Osteoblast (primary cell): ENCODE measurements at regions not wholly inside any gene's neighbourhood (a gene's known extent, or its start where the extent isn't known, plus 50 kb on each side); places are given as distances from the start of the nearest gene placed in this dataset.
A peak's percentile ranks its signal among the peaks of the same experiment; 100 is the strongest.

Experiments
- DNase-seq: peaks from one replicate; pipeline ENCODE4 v3.0.0; 2011; ENCODE audit warnings: low spot score, mixed read lengths; ENCODE audit not compliant: insufficient read length; ENCODE audit errors: missing footprints
- H2AFZ ChIP-seq: 2 replicates; pipeline ENCODE4 v1.6.0; 2011; ENCODE audit warnings: mild to moderate bottlenecking, low read length
- H3K27ac ChIP-seq: 2 replicates; pipeline ENCODE4 v1.5.1; 2011; ENCODE audit warnings: mild to moderate bottlenecking, low read depth, low read length, moderate library complexity
- H3K27me3 ChIP-seq: 2 replicates; pipeline ENCODE4 v1.6.0; 2012; ENCODE audit warnings: mild to moderate bottlenecking, control low read depth, inconsistent platforms, low read length, moderate library complexity; ENCODE audit not compliant: insufficient read depth
- H3K36me3 ChIP-seq: 2 replicates; pipeline ENCODE4 v1.5.1; 2011; ENCODE audit warnings: mild to moderate bottlenecking, low read length, control low read depth, moderate library complexity; ENCODE audit not compliant: insufficient read depth
- H3K4me1 ChIP-seq: 2 replicates; pipeline ENCODE4 v1.5.1; 2011; ENCODE audit warnings: mild to moderate bottlenecking, low read length, control low read depth, moderate library complexity; ENCODE audit not compliant: insufficient read depth
- H3K4me2 ChIP-seq: 2 replicates; pipeline ENCODE4 v1.6.0; 2011; ENCODE audit warnings: mild to moderate bottlenecking, low read length; ENCODE audit not compliant: insufficient read depth
- H3K4me3 ChIP-seq: fragments of 200-600 bp; sonication (generic); 3 replicates; pipeline ENCODE4 v1.5.1; 2012; ENCODE audit warnings: mild to moderate bottlenecking, low read length, inconsistent platforms; ENCODE audit not compliant: insufficient read depth
- H3K79me2 ChIP-seq: 2 replicates; pipeline ENCODE4 v1.6.0; 2012; ENCODE audit warnings: mild to moderate bottlenecking, low read length, control low read depth, inconsistent platforms; ENCODE audit not compliant: insufficient read depth
- H3K9me3 ChIP-seq: 2 replicates; pipeline ENCODE4 v1.5.1; 2011; ENCODE audit warnings: low read depth, low read length, control low read depth
- H4K20me1 ChIP-seq: 2 replicates; pipeline ENCODE4 v1.6.0; 2012; ENCODE audit warnings: mild to moderate bottlenecking, low read length, control low read depth; ENCODE audit not compliant: insufficient read depth
- TF ChIP-seq, protein P1 (sequence below): IDR thresholded peaks from 2 replicates; pipeline ENCODE4 v1.5.1; 2011; ENCODE audit warnings: mild to moderate bottlenecking, low read depth, low read length, moderate library complexity; ENCODE audit errors: extremely low read depth

DNA sequence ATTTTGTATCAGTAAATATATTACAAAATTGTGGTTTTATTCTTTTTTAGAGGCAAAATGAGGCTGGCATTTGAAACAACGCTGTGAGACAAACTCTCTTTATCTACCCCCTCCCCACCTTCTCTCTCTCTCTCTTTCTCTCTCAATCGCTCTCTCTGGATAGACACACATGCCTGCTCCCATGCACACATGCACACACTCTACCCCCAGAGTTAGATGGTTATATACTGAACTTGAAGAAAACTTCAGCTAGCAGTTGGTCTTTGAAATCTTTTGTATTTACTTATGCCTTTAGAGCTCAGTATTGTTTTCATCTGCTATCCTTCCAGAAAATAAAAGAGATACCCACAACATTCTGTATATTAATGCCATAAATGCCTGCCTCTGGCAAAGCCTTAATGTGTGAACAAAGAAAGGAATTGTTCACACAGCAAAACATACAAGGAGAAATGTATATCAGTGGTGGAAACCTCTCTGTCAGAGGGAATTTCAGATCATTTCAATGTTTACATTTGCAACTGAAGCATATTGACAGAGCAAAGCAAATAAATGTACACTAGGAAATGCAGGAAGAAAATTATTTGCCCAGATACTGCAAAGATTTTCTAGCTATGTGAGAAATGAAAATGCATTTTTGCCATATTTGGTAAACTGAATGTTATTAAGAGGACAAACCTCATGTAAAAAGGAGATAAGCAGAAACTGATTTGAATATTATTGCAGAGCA lies 217.0 kb upstream of the UBE2E3 start:
- TF ChIP-seq, protein P1, sequence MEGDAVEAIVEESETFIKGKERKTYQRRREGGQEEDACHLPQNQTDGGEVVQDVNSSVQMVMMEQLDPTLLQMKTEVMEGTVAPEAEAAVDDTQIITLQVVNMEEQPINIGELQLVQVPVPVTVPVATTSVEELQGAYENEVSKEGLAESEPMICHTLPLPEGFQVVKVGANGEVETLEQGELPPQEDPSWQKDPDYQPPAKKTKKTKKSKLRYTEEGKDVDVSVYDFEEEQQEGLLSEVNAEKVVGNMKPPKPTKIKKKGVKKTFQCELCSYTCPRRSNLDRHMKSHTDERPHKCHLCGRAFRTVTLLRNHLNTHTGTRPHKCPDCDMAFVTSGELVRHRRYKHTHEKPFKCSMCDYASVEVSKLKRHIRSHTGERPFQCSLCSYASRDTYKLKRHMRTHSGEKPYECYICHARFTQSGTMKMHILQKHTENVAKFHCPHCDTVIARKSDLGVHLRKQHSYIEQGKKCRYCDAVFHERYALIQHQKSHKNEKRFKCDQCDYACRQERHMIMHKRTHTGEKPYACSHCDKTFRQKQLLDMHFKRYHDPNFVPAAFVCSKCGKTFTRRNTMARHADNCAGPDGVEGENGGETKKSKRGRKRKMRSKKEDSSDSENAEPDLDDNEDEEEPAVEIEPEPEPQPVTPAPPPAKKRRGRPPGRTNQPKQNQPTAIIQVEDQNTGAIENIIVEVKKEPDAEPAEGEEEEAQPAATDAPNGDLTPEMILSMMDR: no peak
- Histone ChIP-seq H3K9me3 (no peaks in the 10 kb centered on the region), H4K20me1 (no peaks in the 10 kb centered on the region), H3K4me2 (no peak overlapping the region), H3K36me3 (no peaks in the 10 kb centered on the region), H3K4me3 (no peak overlapping the region), H3K4me1 (peaks cover 3% of the 10 kb centered on the region), H2AFZ (peak overlapping the region; percentile 25), H3K27me3 (no peaks in the 10 kb centered on the region), H3K79me2 (no peaks in the 10 kb centered on the region), H3K27ac (no peak overlapping the region)
- no peak for DNase-seq

DNA sequence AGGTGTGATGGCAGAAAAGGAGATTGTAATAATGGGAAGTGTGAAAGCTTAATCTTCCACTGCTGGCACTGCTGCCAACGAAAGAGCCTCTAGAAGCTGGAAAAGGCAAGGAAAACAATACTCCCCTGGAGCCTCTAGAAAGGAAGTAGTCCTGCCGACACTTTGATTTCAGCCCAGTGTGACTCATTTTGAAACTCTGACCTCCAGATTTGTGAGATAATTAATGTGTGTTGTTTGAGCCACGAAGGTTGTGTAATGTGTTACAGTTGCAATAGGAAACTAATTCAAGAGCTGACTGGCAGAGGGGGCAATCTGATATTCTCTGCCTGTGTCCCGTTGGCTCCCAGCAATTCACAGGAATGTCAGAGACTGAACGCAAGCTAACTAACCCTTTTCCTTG lies 219.2 kb upstream of the UBE2E3 start:
- peak overlapping the region; percentile 26 for H2AFZ ChIP-seq
- H3K4me1 ChIP-seq: peaks cover 3% of the 10 kb centered on the region
- H3K27ac ChIP-seq: no peak overlapping the region
- TF ChIP-seq, protein P1: no peak
- H3K79me2 ChIP-seq: no peaks in the 10 kb centered on the region
- H3K36me3 ChIP-seq: no peaks in the 10 kb centered on the region
- no peaks in the 10 kb centered on the region for H4K20me1 ChIP-seq
- DNase-seq: no peak
- H3K4me2 ChIP-seq: no peak overlapping the region
- no peak overlapping the region for H3K4me3 ChIP-seq
- H3K9me3 ChIP-seq: no peaks in the 10 kb centered on the region
- no peaks in the 10 kb centered on the region for H3K27me3 ChIP-seq

DNA sequence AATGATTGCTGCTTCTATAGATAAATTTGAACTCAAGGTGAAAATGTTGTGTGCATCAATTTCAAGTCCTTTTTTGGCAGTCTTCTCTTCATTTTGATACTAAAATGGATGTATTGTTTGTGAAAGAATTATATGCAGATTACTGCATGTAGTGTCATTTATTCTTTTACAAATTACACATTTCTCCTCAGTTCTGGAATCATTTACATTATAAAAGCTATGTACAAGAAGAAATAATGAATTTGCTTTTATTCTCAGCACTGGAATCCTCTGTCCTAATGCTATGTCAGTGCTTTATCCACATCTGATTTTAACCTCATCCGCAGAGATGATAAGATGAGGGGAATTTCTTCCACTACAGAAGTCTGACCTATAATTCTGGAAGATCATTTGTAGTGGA lies 220.8 kb upstream of the UBE2E3 start:
- no peak overlapping the region for H3K4me2 ChIP-seq
- no peaks in the 10 kb centered on the region for H3K9me3 ChIP-seq
- TF ChIP-seq, protein P1: no peak
- no peaks in the 10 kb centered on the region for H3K79me2 ChIP-seq
- H3K4me1 ChIP-seq: peaks cover 3% of the 10 kb centered on the region
- no peaks in the 10 kb centered on the region for H4K20me1 ChIP-seq
- DNase-seq: no peak
- no peaks in the 10 kb centered on the region for H3K36me3 ChIP-seq
- no peak overlapping the region for H2AFZ ChIP-seq
- H3K27me3 ChIP-seq: no peaks in the 10 kb centered on the region
- H3K4me3 ChIP-seq: no peak overlapping the region
- no peak overlapping the region for H3K27ac ChIP-seq

DNA sequence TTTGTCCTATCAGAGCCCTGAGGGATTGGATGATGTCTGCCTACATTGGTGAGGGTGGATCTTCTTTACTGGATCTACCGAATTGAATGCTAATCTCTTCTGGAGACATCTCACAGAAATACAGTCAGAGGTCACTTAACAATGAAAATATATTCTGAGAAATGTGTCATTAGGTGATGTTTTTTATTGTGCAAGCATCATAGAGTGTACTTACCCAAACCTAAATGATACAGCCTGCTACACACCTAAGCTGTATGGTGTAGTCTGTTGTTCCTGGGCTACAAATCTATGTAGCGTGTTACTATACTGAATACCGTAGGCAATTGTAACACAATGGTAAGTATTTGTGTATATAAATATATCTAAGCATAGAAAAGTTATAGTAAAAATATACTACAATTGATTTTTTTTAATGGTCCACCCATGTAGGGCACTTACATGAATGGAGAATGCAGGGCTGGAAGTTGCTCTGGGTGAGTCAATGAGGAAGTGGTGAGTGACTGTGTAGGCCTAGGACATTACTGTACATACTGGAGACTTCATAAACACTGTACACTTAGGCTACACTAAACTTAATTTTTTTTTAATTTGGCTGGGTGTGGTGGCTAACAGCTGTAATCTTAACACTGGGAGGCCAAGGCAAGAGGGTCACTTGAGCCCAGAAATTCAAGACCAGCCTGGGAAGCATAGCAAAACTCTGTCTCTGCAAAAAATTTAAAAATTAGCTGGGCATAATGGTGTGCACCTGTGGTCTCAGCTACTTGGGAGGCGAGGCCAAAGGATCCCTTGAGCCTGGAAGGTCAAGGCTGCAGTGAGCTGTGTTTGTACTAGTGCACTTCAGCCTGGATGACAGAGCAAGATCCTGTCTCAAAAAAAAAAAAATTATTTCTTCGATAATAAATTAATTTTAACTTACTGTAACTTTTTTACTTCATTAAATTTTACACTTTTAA lies 226.3 kb upstream of the UBE2E3 start:
- TF ChIP-seq, protein P1: no peak
- Histone ChIP-seq H3K4me2 (no peak overlapping the region), H3K9me3 (no peaks in the 10 kb centered on the region), H3K27ac (no peak overlapping the region), H3K4me1 (no peaks in the 10 kb centered on the region), H3K27me3 (no peaks in the 10 kb centered on the region), H3K4me3 (no peak overlapping the region), H3K36me3 (no peaks in the 10 kb centered on the region), H4K20me1 (no peaks in the 10 kb centered on the region), H2AFZ (peak overlapping the region; percentile 32), H3K79me2 (no peaks in the 10 kb centered on the region)
- DNase-seq: no peak
